ENCODE measurements at regions not wholly inside any gene's neighbourhood (a gene's known extent, or its start where the extent isn't known, plus 50 kb on each side); places are given as distances from the start of the nearest gene placed in this dataset.

DNA sequence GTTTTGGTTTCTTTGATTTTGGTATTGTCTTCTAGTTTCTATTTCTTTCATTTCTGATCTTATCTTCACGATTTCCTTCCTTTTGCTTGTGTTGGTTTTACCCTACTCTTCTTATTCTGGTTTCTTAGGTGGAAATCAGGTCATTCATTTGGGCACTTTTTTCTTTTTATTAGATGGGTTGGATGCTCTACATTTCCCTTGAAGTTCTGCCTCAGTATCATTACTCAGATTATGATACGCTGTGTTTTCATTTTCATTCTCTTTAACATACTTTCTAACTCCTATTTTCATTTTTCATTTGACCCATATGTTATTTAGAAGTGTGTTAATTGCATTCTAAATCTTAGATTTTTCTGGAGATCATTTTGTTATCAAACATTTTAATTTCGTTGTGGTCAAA is 108.6 kb downstream of the IRF8 start:
- TF ChIP-seq MYC (IDR thresholded peaks at IDR 0.05; ENCODE audit: low read depth, low read length) (no peak), POLR2AphosphoS5 (IDR thresholded peaks at IDR 0.05; ENCODE audit: insufficient read depth, low read depth, low read length) (no peak), POLR2A (IDR thresholded peaks at IDR 0.05; ENCODE audit: low read depth, low read length) (no peak)
- TF ChIP-seq, protein P1, sequence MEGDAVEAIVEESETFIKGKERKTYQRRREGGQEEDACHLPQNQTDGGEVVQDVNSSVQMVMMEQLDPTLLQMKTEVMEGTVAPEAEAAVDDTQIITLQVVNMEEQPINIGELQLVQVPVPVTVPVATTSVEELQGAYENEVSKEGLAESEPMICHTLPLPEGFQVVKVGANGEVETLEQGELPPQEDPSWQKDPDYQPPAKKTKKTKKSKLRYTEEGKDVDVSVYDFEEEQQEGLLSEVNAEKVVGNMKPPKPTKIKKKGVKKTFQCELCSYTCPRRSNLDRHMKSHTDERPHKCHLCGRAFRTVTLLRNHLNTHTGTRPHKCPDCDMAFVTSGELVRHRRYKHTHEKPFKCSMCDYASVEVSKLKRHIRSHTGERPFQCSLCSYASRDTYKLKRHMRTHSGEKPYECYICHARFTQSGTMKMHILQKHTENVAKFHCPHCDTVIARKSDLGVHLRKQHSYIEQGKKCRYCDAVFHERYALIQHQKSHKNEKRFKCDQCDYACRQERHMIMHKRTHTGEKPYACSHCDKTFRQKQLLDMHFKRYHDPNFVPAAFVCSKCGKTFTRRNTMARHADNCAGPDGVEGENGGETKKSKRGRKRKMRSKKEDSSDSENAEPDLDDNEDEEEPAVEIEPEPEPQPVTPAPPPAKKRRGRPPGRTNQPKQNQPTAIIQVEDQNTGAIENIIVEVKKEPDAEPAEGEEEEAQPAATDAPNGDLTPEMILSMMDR (IDR thresholded peaks at IDR 0.05; ENCODE audit: extremely low read depth in 1 of 2, insufficient read depth in 1 of 2, low read depth in 1 of 2, low read length in 2 of 2): no peak

Data from endothelial cell of umbilical vein (primary cell).